LNCAP (cell line): ENCODE measurements at regions not wholly inside any gene's neighbourhood (a gene's known extent, or its start where the extent isn't known, plus 50 kb on each side); places are given as distances from the start of the nearest gene placed in this dataset.

Experiments
- CTCF ChIP-seq: fragments of 450-650 bp; IDR thresholded peaks from 2 replicates; pipeline ENCODE4 v1.5.1; 2017; ENCODE audit warnings: mild to moderate bottlenecking

DNA sequence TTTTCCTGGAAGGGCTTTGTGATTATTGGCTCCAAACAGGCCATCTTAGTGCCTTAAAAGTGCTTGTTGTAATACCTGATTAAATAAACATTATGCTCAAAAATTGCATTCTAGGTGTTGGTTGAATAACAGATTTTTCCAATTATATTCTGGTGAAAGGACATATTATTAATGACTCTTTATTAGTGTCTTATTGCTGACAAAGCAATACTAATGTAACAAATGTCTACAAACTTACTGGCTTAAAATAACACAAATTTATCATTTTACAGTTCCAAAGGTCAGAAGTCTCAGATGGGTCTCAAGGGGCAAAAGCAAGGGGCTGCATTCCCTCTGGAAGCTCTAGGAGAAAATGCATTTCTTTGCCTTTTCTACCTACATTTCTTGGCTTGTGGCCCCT lies 86.9 kb upstream of the CPM start:
- TF ChIP-seq CTCF: no peak

DNA sequence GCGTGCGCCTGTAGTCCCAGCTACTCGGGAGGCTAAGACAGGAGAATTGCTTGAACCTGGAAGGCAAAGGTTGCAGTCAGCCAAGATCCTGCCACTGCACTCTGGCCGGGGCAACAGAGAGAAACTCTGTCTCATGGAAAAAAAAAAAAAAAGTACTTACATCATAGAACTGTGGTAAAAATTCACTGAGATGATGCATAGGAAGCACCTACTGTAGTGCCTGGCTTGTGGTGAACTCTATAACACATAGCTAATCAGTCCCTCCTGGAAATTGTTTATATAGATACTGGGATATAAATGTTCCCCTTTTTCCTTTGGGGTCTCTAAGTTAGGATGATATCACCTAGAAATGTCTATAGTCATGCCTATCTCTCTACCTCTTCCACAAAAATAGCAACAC lies 89.7 kb upstream of the CPM start:
- TF ChIP-seq CTCF: no peak

GRCh38 chr12:69023840-69024239 lies 90.9 kb upstream of the CPM start:
- TF ChIP-seq CTCF: no peak

DNA sequence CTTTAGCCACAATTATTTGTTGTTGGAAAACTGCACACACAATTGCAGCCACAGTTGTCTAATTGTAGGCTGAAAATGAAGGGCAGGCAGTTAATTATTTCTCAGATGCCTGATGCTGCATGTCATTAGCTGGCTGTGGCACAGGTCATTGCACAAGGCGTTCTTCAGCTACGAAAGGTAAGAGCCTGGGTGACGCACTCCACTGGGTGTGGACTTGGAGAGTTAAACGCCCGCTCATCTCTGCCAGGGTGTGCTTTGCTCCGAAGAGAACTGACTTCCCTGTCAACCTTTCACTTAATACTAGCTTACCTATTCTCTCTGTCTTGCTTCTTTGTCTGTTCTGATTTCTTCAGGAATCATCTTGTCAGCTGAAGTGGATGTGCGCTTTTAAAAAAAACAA lies 91.4 kb upstream of the CPM start:
- no peak for TF ChIP-seq CTCF

GRCh38 chr12:69024907-69025306 lies 91.9 kb upstream of the CPM start:
- no peak for TF ChIP-seq CTCF

GRCh38 chr12:69026336-69026735 lies 93.4 kb upstream of the CPM start:
- TF ChIP-seq CTCF: no peak

DNA sequence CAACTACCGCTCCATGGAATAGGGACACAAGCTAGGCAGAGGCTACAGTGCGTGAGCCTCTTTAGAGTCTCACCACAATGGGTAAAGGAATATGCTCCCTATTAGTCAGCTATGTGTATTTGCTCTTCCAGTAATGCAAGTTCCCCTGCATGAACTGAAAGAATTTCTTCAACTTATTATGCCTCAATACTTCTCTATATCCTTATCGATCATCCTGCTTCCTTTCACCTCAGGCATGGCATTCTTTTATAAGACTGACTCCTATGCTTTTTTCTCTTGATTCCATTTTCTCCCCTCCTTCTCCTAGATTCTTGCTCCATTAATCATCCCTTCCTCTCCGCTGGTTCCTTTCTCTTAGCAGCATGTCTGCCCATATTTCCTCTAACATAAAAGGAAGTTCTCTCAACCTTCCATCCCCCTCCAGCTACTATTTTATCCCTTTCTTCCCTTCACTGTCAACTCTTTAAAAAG lies 94.5 kb upstream of the CPM start:
- TF ChIP-seq CTCF: no peak

- no peak for TF ChIP-seq CTCF
These were observed 96.2 kb upstream of the CPM start for GRCh38 chr12:69028941-69029729.
